Retinal pigment epithelial cell (primary cell): ENCODE measurements at regions not wholly inside any gene's neighbourhood (a gene's known extent, or its start where the extent isn't known, plus 50 kb on each side); places are given as distances from the start of the nearest gene placed in this dataset.

Experiments
- DNase-seq: peaks from one replicate; pipeline ENCODE4 v3.0.0-alpha.2; 2010; ENCODE audit warnings: low read depth
- H3K4me3 ChIP-seq: 2 replicates; pipeline ENCODE4 v1.5.1; 2011; ENCODE audit warnings: mild to moderate bottlenecking, low read length, control low read depth, moderate library complexity
- TF ChIP-seq, protein P1 (sequence below): conservative IDR thresholded peaks from 2 replicates; pipeline ENCODE4 v1.5.1; 2011; ENCODE audit warnings: low read depth, low read length, control low read depth, inconsistent platforms

DNA sequence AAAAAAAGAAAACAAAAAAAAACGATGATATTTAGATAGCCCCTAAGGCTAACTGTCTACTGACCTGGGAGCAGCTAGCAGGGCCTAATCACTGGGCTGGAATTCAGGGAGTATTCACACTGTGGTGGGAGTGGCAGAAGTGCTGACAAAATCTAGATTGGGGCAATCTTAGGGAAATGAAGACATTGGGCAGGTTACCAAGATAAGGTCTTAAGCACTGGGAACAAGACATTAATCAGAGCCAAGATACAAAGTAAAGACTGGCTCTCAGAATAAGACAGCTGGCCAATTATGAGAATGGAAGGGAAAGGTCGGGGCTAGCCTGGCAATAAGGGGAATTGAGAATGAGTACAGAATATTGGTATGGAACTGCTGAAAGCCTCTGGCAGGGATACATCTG lies 100.2 kb upstream of the GRIA3 start:
- DNase-seq, result no peak
- no peak overlapping the region for H3K4me3 ChIP-seq
- TF ChIP-seq, protein P1, sequence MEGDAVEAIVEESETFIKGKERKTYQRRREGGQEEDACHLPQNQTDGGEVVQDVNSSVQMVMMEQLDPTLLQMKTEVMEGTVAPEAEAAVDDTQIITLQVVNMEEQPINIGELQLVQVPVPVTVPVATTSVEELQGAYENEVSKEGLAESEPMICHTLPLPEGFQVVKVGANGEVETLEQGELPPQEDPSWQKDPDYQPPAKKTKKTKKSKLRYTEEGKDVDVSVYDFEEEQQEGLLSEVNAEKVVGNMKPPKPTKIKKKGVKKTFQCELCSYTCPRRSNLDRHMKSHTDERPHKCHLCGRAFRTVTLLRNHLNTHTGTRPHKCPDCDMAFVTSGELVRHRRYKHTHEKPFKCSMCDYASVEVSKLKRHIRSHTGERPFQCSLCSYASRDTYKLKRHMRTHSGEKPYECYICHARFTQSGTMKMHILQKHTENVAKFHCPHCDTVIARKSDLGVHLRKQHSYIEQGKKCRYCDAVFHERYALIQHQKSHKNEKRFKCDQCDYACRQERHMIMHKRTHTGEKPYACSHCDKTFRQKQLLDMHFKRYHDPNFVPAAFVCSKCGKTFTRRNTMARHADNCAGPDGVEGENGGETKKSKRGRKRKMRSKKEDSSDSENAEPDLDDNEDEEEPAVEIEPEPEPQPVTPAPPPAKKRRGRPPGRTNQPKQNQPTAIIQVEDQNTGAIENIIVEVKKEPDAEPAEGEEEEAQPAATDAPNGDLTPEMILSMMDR, result no peak

DNA sequence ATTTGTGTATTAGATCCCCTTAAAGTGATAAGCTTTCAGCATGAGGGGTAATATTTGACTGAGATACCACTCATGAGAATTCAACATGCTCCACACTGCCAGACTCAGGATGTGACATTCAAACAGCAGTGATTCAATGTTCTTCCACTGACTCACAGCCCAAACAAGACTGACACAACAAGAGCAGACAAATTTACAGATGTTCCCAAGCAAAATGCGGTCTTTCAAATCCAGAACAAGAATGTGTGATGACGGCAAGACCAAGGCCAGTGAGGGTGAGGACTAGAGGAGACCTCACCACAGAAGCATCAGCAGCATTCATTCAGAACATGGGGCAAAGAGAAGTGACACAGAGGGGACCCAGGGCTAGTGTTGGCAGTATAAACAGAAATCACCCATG lies 99.3 kb upstream of the GRIA3 start:
- DNase-seq, result no peak
- no peak overlapping the region for H3K4me3 ChIP-seq
- TF ChIP-seq, protein P1, result no peak

DNA sequence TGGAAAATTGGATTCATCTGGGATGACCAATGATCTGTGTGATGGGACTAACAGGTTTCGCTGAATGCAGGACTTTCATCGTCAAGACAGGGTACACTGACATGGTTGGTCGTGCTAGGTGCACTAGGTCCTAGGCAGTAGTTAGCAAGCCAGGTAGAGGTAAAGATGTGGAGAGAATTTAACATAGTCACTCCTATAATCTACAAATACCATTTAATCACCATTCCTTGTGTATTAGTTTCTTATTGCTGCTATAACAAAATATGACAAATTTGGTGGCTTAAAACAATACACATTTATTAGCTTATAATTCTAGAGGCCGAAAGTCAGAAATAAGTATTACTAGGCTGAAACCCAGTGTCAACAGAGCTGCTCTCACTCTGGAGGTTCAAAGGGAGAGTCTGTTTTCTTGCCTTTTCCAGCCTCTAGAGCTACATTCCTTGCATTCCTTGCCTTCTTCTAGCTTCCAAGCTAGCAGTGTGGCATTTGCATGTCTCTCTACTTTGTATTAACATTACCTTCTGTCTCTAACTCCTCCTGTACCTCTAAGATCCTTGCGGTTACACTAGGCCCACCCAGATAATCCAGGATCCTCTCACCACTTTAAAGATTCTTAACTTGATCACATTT lies 98.7 kb upstream of the GRIA3 start:
- no peak for DNase-seq
- no peak overlapping the region for H3K4me3 ChIP-seq
- TF ChIP-seq, protein P1, result no peak

DNA sequence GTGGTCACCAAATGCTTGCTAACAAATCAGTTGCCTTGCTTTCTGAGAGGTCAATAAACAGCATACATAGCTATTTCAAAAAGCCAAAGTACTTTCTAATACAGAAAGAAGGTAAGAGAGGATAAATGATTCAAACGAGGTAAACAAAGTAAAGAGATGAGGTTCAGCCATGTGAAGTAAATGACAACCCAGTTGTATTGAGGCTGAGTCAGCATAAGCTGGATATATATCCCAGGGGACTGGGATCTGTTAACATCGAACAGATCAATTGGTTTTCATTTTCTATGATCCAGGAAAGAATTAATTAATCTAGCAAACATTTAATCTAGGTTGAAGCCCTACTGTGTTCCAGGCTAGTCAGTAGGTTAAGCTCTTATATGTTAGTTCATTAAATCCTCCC lies 97.3 kb upstream of the GRIA3 start:
- H3K4me3 ChIP-seq, result no peak overlapping the region
- TF ChIP-seq, protein P1, result no peak
- DNase-seq, result no peak

DNA sequence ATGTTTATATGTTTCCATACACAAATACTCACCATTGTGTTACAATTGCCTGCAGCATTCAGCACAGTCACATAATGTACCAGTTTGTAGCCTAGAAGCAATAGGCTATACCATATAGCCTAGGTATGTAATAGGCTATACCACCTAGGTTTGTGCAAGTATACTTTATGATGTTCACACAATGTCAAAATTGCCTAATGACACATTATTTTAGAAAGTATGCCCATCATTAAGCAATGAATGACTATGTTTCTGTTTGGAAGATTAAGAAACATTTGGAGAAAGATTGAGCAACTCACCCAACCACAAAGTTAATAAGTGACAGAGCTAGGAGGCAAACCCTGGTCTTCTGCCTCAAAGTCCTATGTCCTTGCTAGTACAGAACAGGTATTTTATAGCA lies 96.8 kb upstream of the GRIA3 start:
- DNase-seq, result no peak
- TF ChIP-seq, protein P1, result no peak
- no peak overlapping the region for H3K4me3 ChIP-seq

DNA sequence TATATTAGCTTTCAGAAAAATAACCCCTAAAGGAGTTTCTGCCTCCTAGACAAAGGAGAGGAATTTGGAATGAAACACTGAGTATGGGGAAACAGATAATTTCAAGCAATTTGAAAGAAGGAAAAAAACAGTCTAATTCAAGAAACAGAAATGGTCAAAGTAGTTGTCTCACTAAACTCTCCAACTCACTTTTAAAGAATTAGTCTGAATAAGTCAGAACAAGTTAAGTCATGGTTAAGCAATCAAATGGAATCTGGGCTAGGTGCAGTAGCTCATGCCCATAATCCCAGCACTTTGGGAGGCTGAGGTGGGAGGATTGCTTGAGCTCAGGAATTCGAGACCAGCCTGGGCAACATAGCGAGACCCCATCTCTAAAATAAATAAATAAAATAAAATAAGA lies 95.7 kb upstream of the GRIA3 start:
- no peak overlapping the region for H3K4me3 ChIP-seq
- DNase-seq, result no peak
- TF ChIP-seq, protein P1, result no peak

DNA sequence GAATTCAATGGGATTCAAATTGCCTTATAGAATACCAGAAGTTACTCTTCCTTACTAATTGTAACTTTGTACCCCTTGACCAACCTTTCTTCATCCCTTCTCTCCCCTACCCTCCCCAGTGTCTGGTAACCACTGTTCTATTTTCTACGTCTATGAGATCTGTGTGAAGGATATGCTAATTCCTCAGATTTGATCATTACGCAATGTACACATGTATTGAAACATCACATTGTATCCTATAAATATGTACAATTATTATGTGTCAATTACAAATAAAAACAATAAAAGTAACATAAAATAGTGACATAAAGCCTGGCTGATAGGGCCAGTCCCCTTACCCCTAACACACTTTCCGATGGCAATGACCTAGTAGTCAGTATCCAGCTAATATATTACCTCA lies 95.1 kb upstream of the GRIA3 start:
- no peak overlapping the region for H3K4me3 ChIP-seq
- DNase-seq, result no peak
- TF ChIP-seq, protein P1, result no peak
